IMR-90 (cell line): ENCODE measurements at regions not wholly inside any gene's neighbourhood (a gene's known extent, or its start where the extent isn't known, plus 50 kb on each side); places are given as distances from the start of the nearest gene placed in this dataset.

Source experiments
- CEBPB ChIP-seq: IDR thresholded peaks from 2 replicates; pipeline ENCODE4 v1.6.1; 2012; ENCODE audit warnings: low read depth, low read length, improper control_type of control experiment
- CTCF ChIP-seq: conservative IDR thresholded peaks from 2 replicates; pipeline ENCODE4 v1.5.1; 2012; ENCODE audit warnings: mild to moderate bottlenecking, low read depth, low read length, improper control_type of control experiment

GRCh38 chr13:60944863-60945262 lies 470.8 kb downstream of the PCDH20 start:
- no peak for TF ChIP-seq CTCF
- no peak for TF ChIP-seq CEBPB
